ENCODE measurements at regions not wholly inside any gene's neighbourhood (a gene's known extent, or its start where the extent isn't known, plus 50 kb on each side); places are given as distances from the start of the nearest gene placed in this dataset.
"Not testable (repeated sequence)": the region's sequence is repeated elsewhere in the genome, so short reads cannot be mapped to it uniquely, and the experiment has no call there.

DNA sequence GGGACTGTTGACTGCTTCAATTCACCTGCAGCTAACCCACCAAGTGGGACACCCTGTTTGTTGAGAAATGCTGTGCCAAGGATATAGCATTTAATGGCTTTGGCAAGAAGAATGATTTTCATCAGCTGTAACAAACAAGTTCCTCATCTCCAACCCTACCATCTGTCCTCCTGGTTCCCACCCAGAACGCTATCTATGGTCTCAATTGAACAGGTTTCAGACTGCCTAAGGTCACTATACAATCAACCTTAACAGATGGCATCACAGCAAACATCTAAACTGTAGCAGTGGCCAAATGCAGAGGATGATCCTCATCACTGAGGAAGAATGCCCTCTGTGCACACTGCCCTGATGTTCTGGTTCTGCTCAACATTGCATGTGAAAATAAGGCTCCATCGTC is 546.2 kb upstream of the FOXG1 start:
- H3K27me3 ChIP-seq = no peaks in the 10 kb centered on the region
- no peaks in the 10 kb centered on the region for H3K9me3 ChIP-seq
- no peaks in the 10 kb centered on the region for H3K36me3 ChIP-seq
- DNase-seq = no peak
- no peaks in the 10 kb centered on the region for H3K4me1 ChIP-seq
- no peak overlapping the region for H3K4me3 ChIP-seq (ENCODE audit: low read depth, low read length)
- TF ChIP-seq, protein P1, sequence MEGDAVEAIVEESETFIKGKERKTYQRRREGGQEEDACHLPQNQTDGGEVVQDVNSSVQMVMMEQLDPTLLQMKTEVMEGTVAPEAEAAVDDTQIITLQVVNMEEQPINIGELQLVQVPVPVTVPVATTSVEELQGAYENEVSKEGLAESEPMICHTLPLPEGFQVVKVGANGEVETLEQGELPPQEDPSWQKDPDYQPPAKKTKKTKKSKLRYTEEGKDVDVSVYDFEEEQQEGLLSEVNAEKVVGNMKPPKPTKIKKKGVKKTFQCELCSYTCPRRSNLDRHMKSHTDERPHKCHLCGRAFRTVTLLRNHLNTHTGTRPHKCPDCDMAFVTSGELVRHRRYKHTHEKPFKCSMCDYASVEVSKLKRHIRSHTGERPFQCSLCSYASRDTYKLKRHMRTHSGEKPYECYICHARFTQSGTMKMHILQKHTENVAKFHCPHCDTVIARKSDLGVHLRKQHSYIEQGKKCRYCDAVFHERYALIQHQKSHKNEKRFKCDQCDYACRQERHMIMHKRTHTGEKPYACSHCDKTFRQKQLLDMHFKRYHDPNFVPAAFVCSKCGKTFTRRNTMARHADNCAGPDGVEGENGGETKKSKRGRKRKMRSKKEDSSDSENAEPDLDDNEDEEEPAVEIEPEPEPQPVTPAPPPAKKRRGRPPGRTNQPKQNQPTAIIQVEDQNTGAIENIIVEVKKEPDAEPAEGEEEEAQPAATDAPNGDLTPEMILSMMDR (IDR thresholded peaks at IDR 0.05; ENCODE audit: low read depth, low read length) = no peak

DNA sequence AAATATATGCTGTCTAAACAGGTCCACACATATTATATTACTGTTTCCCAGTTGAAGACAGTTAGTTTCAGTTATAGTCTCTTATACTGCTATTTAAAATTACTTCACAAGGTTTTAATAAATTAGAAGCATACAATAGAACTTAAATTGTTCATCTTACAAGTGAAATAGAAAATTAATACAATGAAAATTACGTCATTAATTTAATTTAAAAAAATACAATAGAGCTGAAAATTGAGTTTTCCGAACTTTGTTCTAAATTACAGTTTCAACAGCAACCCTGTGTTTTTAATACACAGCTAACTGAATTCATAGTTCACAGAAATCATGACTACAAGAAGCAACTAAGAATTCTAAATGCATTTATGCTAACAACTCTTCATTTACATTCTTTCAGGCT is 525.7 kb upstream of the FOXG1 start:
- TF ChIP-seq, protein P1 (IDR thresholded peaks at IDR 0.05; ENCODE audit: low read depth, low read length) = no peak
- Histone ChIP-seq H3K4me1 (no peaks in the 10 kb centered on the region), H3K27me3 (no peaks in the 10 kb centered on the region), H3K4me3 (ENCODE audit: low read depth, low read length) (no peak overlapping the region), H3K9me3 (no peaks in the 10 kb centered on the region), H3K36me3 (no peaks in the 10 kb centered on the region)
- DNase-seq = no peak

- Histone ChIP-seq H3K4me3 (ENCODE audit: low read depth, low read length) (no peak overlapping the region), H3K36me3 (no peaks in the 10 kb centered on the region), H3K9me3 (no peaks in the 10 kb centered on the region), H3K4me1 (no peaks in the 10 kb centered on the region), H3K27me3 (no peaks in the 10 kb centered on the region)
- no peak for DNase-seq
- TF ChIP-seq, protein P1 (IDR thresholded peaks at IDR 0.05; ENCODE audit: low read depth, low read length) = no peak
These were observed 523.7 kb upstream of the FOXG1 start for GRCh38 chr14:28242895-28243294.

- H3K4me3 ChIP-seq (ENCODE audit: low read depth, low read length) = no peak overlapping the region
- TF ChIP-seq, protein P1 (IDR thresholded peaks at IDR 0.05; ENCODE audit: low read depth, low read length) = no peak
- no peaks in the 10 kb centered on the region for H3K36me3 ChIP-seq
- H3K9me3 ChIP-seq = no peaks in the 10 kb centered on the region
- no peak for DNase-seq
- no peaks in the 10 kb centered on the region for H3K27me3 ChIP-seq
- H3K4me1 ChIP-seq = no peaks in the 10 kb centered on the region
These were observed 523.0 kb upstream of the FOXG1 start for GRCh38 chr14:28243600-28243999.

GRCh38 chr14:28245216-28245615 is 521.4 kb upstream of the FOXG1 start:
- Histone ChIP-seq H3K4me3 (ENCODE audit: low read depth, low read length) (no peak overlapping the region), H3K4me1 (no peaks in the 10 kb centered on the region), H3K9me3 (no peaks in the 10 kb centered on the region), H3K27me3 (no peaks in the 10 kb centered on the region), H3K36me3 (no peaks in the 10 kb centered on the region)
- TF ChIP-seq, protein P1 (IDR thresholded peaks at IDR 0.05; ENCODE audit: low read depth, low read length) = no peak
- no peak for DNase-seq

DNA sequence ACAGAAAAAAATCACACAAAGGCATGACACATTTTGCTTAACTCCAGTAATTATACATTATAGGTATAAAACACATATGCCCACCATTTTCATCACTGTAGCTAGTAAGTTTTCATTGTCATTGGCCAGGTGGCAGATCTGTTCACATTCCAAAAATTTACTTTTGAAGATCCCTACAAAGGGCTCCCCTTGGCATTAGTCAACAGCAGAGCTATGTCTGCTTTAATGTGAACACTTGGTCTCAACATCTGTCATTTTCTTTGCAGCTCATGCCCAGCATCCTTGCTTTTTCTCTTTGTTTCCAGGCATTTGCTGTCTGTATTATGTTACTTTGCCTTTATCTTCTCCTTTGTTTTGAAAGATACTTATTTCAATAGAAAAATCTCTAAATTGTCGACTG is 519.1 kb upstream of the FOXG1 start:
- DNase-seq = no peak
- H3K4me3 ChIP-seq (ENCODE audit: low read depth, low read length) = no peak overlapping the region
- no peaks in the 10 kb centered on the region for H3K9me3 ChIP-seq
- H3K36me3 ChIP-seq = no peaks in the 10 kb centered on the region
- H3K27me3 ChIP-seq = no peaks in the 10 kb centered on the region
- H3K4me1 ChIP-seq = no peaks in the 10 kb centered on the region
- TF ChIP-seq, protein P1 (IDR thresholded peaks at IDR 0.05; ENCODE audit: low read depth, low read length) = no peak

- not testable (repeated sequence) for DNase-seq, H3K9me3 ChIP-seq
These were observed 514.5 kb upstream of the FOXG1 start for GRCh38 chr14:28252124-28252523.

More at GRCh38 chr14:28252124-28252523, 514.5 kb upstream of the FOXG1 start:
- not testable (repeated sequence) for H3K27me3 ChIP-seq; H3K4me3 ChIP-seq (ENCODE audit: low read depth, low read length); H3K36me3 ChIP-seq; H3K4me1 ChIP-seq
